HepG2 (cell line): ENCODE measurements at regions not wholly inside any gene's neighbourhood (a gene's known extent, or its start where the extent isn't known, plus 50 kb on each side); places are given as distances from the start of the nearest gene placed in this dataset.

ENCODE experiments used
- ATAC-seq: fragments of 200-7000 bp; cut with Tn5 transposase; 3 replicates; pipeline ENCODE4 v1.9.1; 2020; ENCODE audit warnings: mild to moderate bottlenecking, moderate library complexity
- BruUV-seq: library from RNA; stranded (reverse); fragments of 400-500 nt; replicated peaks from 2 replicates; lab custom pipeline; 2021; lab: Mats Ljungman, UMichigan
- CTCF ChIA-PET: fragments of 300-600 bp; formaldehyde crosslinking; extraction: SDS; loops from one replicate; lab custom pipeline; 2021; ENCODE audit warnings: low total read pairs, inconsistent platforms, low intra/inter-chr PET ratio; lab: Yijun Ruan, JAX
- POLR2A ChIA-PET: fragments of 350-600 bp; sonication (Branson Sonifier 250); formaldehyde crosslinking; loops from one replicate; lab custom pipeline; 2020; ENCODE audit warnings: antibody characterized with exemption, inconsistent platforms; lab: Yijun Ruan, JAX
- DNase-seq: peaks from one replicate; pipeline ENCODE4 v3.0.0-alpha.2; 2015; ENCODE audit warnings: low spot score
- FAIRE-seq: peaks from 3 replicates; lab custom pipeline; 2011; peaks lifted over from hg19 to GRCh38; lab: Jason Lieb, UNC
- H2AFZ ChIP-seq: one replicate; pipeline ENCODE4 v1.6.1; 2011; ENCODE audit warnings: low read length, inconsistent platforms
- H3K27ac ChIP-seq: fragments of 300-600 bp; 3 replicates; pipeline ENCODE4 v1.8.0; 2011; ENCODE audit warnings: mixed run types, mild to moderate bottlenecking, mixed read lengths, low read length, inconsistent platforms; ENCODE audit not compliant: insufficient read depth; ENCODE audit errors: extremely low read length
- H3K27me3 ChIP-seq, 2 experiments: fragments of 200-600 bp in 1 of 2; 2 replicates in 1 of 2; 3 replicates in 1 of 2; pipeline versions ENCODE4 v1.6.0 to v1.8.0; 2011; ENCODE audit warnings: low read length in 2 of 2, mild to moderate bottlenecking in 2 of 2, moderate library complexity in 2 of 2, inconsistent platforms in 1 of 2; ENCODE audit not compliant: insufficient read depth in 2 of 2, control insufficient read depth in 1 of 2
- H3K36me3 ChIP-seq, 2 experiments: fragments of 200-600 bp in 1 of 2; replicated peaks in 1 of 2; 2 replicates in 1 of 2; 3 replicates in 1 of 2; pipeline versions ENCODE4 v1.5.1 to v1.8.0; 2011; ENCODE audit warnings: low read length in 2 of 2, inconsistent platforms in 1 of 2; ENCODE audit not compliant: insufficient read depth in 2 of 2, control insufficient read depth in 1 of 2
- H3K4me1 ChIP-seq: 2 replicates; pipeline ENCODE4 v1.5.1; 2012; ENCODE audit warnings: low read length, inconsistent platforms; ENCODE audit not compliant: insufficient read depth
- H3K4me2 ChIP-seq: 2 replicates; pipeline ENCODE4 v1.6.0; 2011; ENCODE audit warnings: low read depth, low read length, inconsistent platforms
- H3K4me3 ChIP-seq, 3 experiments: fragments of 200-600 bp in 1 of 3; sonication (generic), shearing (Covaris generic) in 1 of 3; replicated peaks in 1 of 3; 2 replicates each; pipeline ENCODE4 v1.5.1; 2011 to 2016; ENCODE audit warnings: low read length in 3 of 3, inconsistent platforms in 2 of 3, low read depth in 2 of 3, mild to moderate bottlenecking in 2 of 3, control low read depth in 1 of 3, mixed read lengths in 1 of 3; ENCODE audit not compliant: insufficient read depth in 1 of 3
- H3K79me2 ChIP-seq: one replicate; pipeline ENCODE4 v1.6.1; 2011; ENCODE audit warnings: low read length, inconsistent platforms; ENCODE audit not compliant: insufficient read depth
- H3K9ac ChIP-seq: 2 replicates; pipeline ENCODE4 v1.6.0; 2011; ENCODE audit warnings: mild to moderate bottlenecking, low read depth, low read length, inconsistent platforms; ENCODE audit not compliant: insufficient read depth
- H3K9me3 ChIP-seq: 2 replicates; pipeline ENCODE4 v1.5.1; 2012; ENCODE audit warnings: mild to moderate bottlenecking, low read length
- H4K20me1 ChIP-seq: 2 replicates; pipeline ENCODE4 v1.6.0; 2011; ENCODE audit warnings: inconsistent platforms, mild to moderate bottlenecking, low read length, moderate library complexity; ENCODE audit not compliant: insufficient read depth
- MNT ChIP-seq: fragments of 450-650 bp; IDR thresholded peaks from 2 replicates; pipeline ENCODE4 v1.6.1; 2016
- SALL2 ChIP-seq: sonication (generic); formaldehyde crosslinking; IDR thresholded peaks from 2 replicates; pipeline ENCODE4 v1.8.1; 2023; ENCODE audit warnings: mild to moderate bottlenecking, missing genetic modification reagents, inconsistent platforms
- TBP ChIP-seq: sonication (generic); formaldehyde crosslinking; IDR thresholded peaks from 2 replicates; pipeline ENCODE4 v1.5.0; 2020; ENCODE audit warnings: missing genetic modification reagents
- WGBS: methylation state at CpG from one replicate; pipeline ENCODE4 v1.1.6; 2017; ENCODE audit warnings: low lambda C conversion rate; 5-methylcytosine and 5-hydroxymethylcytosine counted together
- in situ Hi-C: cut with HindIII; loops from 2 replicates; pipeline ENCODE4 v1.10.0; 2017; ENCODE audit warnings: low pct_unique_long_range_greater_than_20kb; ENCODE audit not compliant: extremely low pct_ligation_motif_present
- intact Hi-C: fragments of 100-400 bp; cut with micrococcal nuclease; formaldehyde crosslinking; loops from one replicate; pipeline ENCODE4 v1.10.0; 2022; ENCODE audit not compliant: unreplicated experiment

GRCh38 chr2:2839393-2839781 is 508.3 kb upstream of the MYT1L start:
- no peaks in the 10 kb centered on the region for H3K36me3 ChIP-seq
- no peaks in the 10 kb centered on the region for H3K9me3 ChIP-seq
- no peak overlapping the region for H3K4me3 ChIP-seq
- no peak for DNase-seq
- FAIRE-seq = no peak
- no peak overlapping the region for H2AFZ ChIP-seq
- H3K27ac ChIP-seq = no peak overlapping the region
- H3K27me3 ChIP-seq = peaks cover 2 to 30% of the 10 kb centered on the region in 2 experiments; a peak in 2 of 5 replicates
- no peaks in the 10 kb centered on the region for H3K4me1 ChIP-seq
- CTCF ChIA-PET = no interaction called here
- POLR2A ChIA-PET = no interaction called here
- WGBS = 5% methylated on average over 7 of the region's 7 CpGs
- in situ Hi-C loops = no loop called here
- H3K9ac ChIP-seq = no peak overlapping the region
- BruUV-seq = no TSS peak
- intact Hi-C loops = no loop called here
- H4K20me1 ChIP-seq = no peaks in the 10 kb centered on the region
- ATAC-seq = no peak; the same call in 2 of the 3 replicates
- H3K4me2 ChIP-seq = no peak overlapping the region
- no peaks in the 10 kb centered on the region for H3K79me2 ChIP-seq
- TF ChIP-seq TBP (CRISPR knock-in tag) (no peak), MNT (peak; percentile 63)
- TF ChIP-seq, all 625 proteins: peak for 1

- no peak for ATAC-seq
- no peaks in the 10 kb centered on the region for H3K79me2 ChIP-seq
- H4K20me1 ChIP-seq = no peaks in the 10 kb centered on the region
- H3K27ac ChIP-seq = no peak overlapping the region
- H3K4me3 ChIP-seq = no peak overlapping the region
- H3K4me1 ChIP-seq = no peaks in the 10 kb centered on the region
- FAIRE-seq = no peak
- H3K36me3 ChIP-seq = no peaks in the 10 kb centered on the region
- no peaks in the 10 kb centered on the region for H3K9me3 ChIP-seq
- POLR2A ChIA-PET = no interaction called here
- no TSS peak for BruUV-seq
- 12% methylated on average over 3 of the region's 3 CpGs for WGBS
- H2AFZ ChIP-seq = no peak overlapping the region
- intact Hi-C loops (no loop called here), in situ Hi-C loops (no loop called here)
- CTCF ChIA-PET = no interaction called here
- no peak overlapping the region for H3K9ac ChIP-seq
- peaks cover 2 to 36% of the 10 kb centered on the region in 2 experiments; a peak in 2 of 5 replicates for H3K27me3 ChIP-seq
- no peak overlapping the region for H3K4me2 ChIP-seq
- no peak for DNase-seq
- no peak for TF ChIP-seq SALL2
These were observed 507.4 kb upstream of the MYT1L start for GRCh38 chr2:2838548-2838845.
